Heart right ventricle (tissue), 16 donors: ENCODE measurements at regions not wholly inside any gene's neighbourhood (a gene's known extent, or its start where the extent isn't known, plus 50 kb on each side); places are given as distances from the start of the nearest gene placed in this dataset.

Experiments
- ATAC-seq, 8 donors: fragments of 200-7000 bp; cut with Tn5 transposase; one replicate each; pipeline ENCODE4 v1.9.1; 2020; ENCODE audit warnings: mild to moderate bottlenecking in 8 of 8, moderate library complexity in 8 of 8, moderate number of reproducible peaks in 1 of 8
- DNase-seq, 2 donors: peaks; one replicate each; pipeline ENCODE4 v3.0.0-alpha.2; 2020
- H3K27ac ChIP-seq, 10 donors: fragments of 200-600 bp; sonication (generic) in 2 of 10; one replicate each; pipeline versions ENCODE4 v1.5.0 to v1.8.0; 2020 to 2022; ENCODE audit warnings: mild to moderate bottlenecking in 3 of 10
- H3K27me3 ChIP-seq, 7 donors: fragments of 200-600 bp; one replicate each; pipeline ENCODE4 v1.8.0; 2021 to 2022; ENCODE audit warnings: mild to moderate bottlenecking in 2 of 7
- H3K36me3 ChIP-seq, 9 donors: fragments of 200-600 bp; sonication (generic) in 1 of 9; one replicate each; pipeline versions ENCODE4 v1.5.0 to v1.8.0; 2020 to 2022; ENCODE audit warnings: mild to moderate bottlenecking in 2 of 9
- H3K4me1 ChIP-seq, 9 donors: fragments of 200-600 bp; sonication (generic) in 1 of 9; one replicate each; pipeline versions ENCODE4 v1.5.0 to v1.8.0; 2020 to 2022; ENCODE audit warnings: mild to moderate bottlenecking in 4 of 9
- H3K4me3 ChIP-seq, 10 donors: fragments of 200-600 bp; sonication (generic) in 2 of 10; one replicate each; pipeline versions ENCODE4 v1.5.0 to v1.8.0; 2020 to 2022; ENCODE audit warnings: mild to moderate bottlenecking in 7 of 10, moderate library complexity in 2 of 10
- H3K9me3 ChIP-seq, 11 donors: fragments of 200-600 bp in 10 of 11; sonication (generic) in 2 of 11; one replicate each; pipeline versions ENCODE4 v1.5.0 to v1.8.0; 2013 to 2022; ENCODE audit warnings: mild to moderate bottlenecking in 2 of 11, control low read depth in 1 of 11, moderate library complexity in 1 of 11
- CTCF ChIP-seq, 9 donors: fragments of 200-600 bp; sonication (generic) in 2 of 9; IDR thresholded peaks; one replicate each; pipeline versions ENCODE4 v1.5.0 to v1.8.0; 2021 to 2022; ENCODE audit warnings: antibody characterized with exemption in 9 of 9, mild to moderate bottlenecking in 5 of 9, moderate library complexity in 1 of 9
- WGBS, 2 donors: extraction: QIAGEN DNeasy Blood & Tissue Kit; methylation state at CpG; one replicate each; pipeline ENCODE4 v1.1.7; 2013; ENCODE audit warnings: inconsistent platforms in 1 of 2; 5-methylcytosine and 5-hydroxymethylcytosine counted together
- intact Hi-C, 10 donors: fragments of 100-400 bp; cut with DNase I; formaldehyde crosslinking; loops; one replicate each; pipeline versions ENCODE4 v1.11.1 to v1.14.2; 2022
- donor health status: Arrhythmogenic right ventricular cardiomyopathy.
- donor health status: ischemic (EF 13 %, LVEDD 7.1; RV severe dilation, severe dysfunction).
- donor health status: healthy with polysubstance abuse.
- donor health status: DM: no; HTN: yes; CAD: no.
- donor health status: DM: no; HTN: no; CAD: no.
- donor health status: ischemic (EF 25% LVEDD 6.9; RV normal size, moderate dysfunction).
- donor health status: ischemic (EF 25% LVEDD 5.7; RV mildly dilated, moderate dysfunction).
- donor health status: healthy.
- donor health status: DM: yes; HTN: yes; CAD: no.
- donor health status: Ischemic cardiomyopathy.
- donor health status: ischemic (EF 35%, LVEDD 5.7; RV mildly dilated, moderate dysfunction).
- donor health status: nonischemic (EF 11% LVEDD 7.7; RV severe dilation, severe dysfunction).
- donor health status: DM: yes; HTN: yes; CAD: no.
- donor health status: PGD.
- donor health status: ischemic (EF 29% LVEDD 5.4; RV normal size, mild dysfunction).
- donor health status: nonischemic (EF 23%, LVEDD 6.1; RV moderate dilation, normal function).

- no peak for TF ChIP-seq CTCF (IDR thresholded peaks at IDR 0.05)
- ATAC-seq (no peak), DNase-seq (no peak)
- H3K4me1 ChIP-seq: no peaks in the 10 kb centered on the region
- no peak overlapping the region for H3K27ac ChIP-seq
- intact Hi-C loops: no loop called here
- no peak overlapping the region for H3K4me3 ChIP-seq
- H3K36me3 ChIP-seq: no peaks in the 10 kb centered on the region
- no peaks in the 10 kb centered on the region for H3K27me3 ChIP-seq
- H3K9me3 ChIP-seq: no peaks in the 10 kb centered on the region
- WGBS, 2 donors: 90 to 95% methylated on average over 4 of the region's 4 CpGs
These were observed 280.0 kb upstream of the PCDH18 start for GRCh38 chr4:137812258-137812657.

DNA sequence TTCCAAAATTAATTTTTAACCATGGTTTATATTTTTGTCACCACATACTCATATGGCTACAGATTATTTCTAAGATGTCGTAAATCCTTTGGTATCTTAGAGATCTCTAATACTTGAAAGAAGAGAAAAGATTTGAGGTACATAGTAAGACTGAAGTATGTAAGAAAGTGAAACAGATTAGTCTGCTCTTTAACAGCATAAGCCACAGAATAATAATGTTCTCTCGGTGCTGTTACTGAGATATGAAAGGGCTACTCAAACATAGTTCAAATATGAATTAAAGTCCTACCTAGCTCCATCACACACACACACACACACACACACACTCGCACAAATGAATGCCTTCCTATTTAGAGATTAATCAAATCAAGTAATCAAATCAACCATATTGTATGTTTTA lies 274.1 kb upstream of the PCDH18 start:
- Histone ChIP-seq H3K27me3 (no peaks in the 10 kb centered on the region), H3K4me3 (no peak overlapping the region), H3K36me3 (no peaks in the 10 kb centered on the region), H3K4me1 (no peaks in the 10 kb centered on the region), H3K27ac (no peak overlapping the region), H3K9me3 (no peaks in the 10 kb centered on the region)
- 83 to 92% methylated on average over 3 of the region's 3 CpGs for WGBS, 2 donors
- ATAC-seq: no peak
- DNase-seq: no peak
- TF ChIP-seq CTCF (IDR thresholded peaks at IDR 0.05): no peak
- intact Hi-C loops: no loop called here

DNA sequence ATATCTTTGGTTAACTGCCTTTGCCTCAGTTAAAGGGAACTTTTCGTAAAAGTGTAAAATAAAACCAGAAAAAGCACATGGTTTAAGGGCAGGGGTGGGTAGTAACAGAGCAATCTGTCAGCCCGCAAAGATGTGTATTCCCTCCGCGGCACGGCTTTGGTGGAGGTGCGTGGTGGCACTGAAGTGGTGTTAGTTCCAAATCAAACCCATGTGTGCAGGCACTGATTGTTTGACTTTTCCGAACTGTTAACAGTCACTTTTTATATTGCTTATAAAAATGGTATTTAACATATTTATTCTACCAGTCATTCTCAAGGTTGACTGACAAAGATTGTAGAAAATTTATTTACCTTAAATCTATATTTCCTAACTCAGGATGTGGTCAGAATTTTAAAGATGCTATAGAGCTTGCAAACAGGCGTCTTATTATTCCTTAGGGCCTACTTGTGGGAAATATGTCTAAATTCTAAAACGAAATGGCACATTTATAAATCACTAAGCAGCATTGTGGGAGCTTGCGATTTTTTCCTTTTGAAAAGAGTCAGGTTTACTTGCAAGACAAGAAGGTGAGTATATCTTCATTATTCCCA lies 272.7 kb upstream of the PCDH18 start:
- no peak for DNase-seq
- intact Hi-C loops: no loop called here
- no peaks in the 10 kb centered on the region for H3K4me1 ChIP-seq
- H3K9me3 ChIP-seq: no peaks in the 10 kb centered on the region
- WGBS, 2 donors: 85 to 90% methylated on average over 10 of the region's 10 CpGs
- TF ChIP-seq CTCF (IDR thresholded peaks at IDR 0.05): no peak
- H3K27me3 ChIP-seq: no peaks in the 10 kb centered on the region
- no peak for ATAC-seq
- no peak overlapping the region for H3K4me3 ChIP-seq
- no peak overlapping the region for H3K27ac ChIP-seq
- H3K36me3 ChIP-seq: no peaks in the 10 kb centered on the region

GRCh38 chr4:137800861-137801260 lies 268.6 kb upstream of the PCDH18 start:
- WGBS, 2 donors: 0 to 64% methylated on average over 1 of the region's 1 CpG
- H3K4me1 ChIP-seq: no peaks in the 10 kb centered on the region

More at GRCh38 chr4:137800861-137801260, 268.6 kb upstream of the PCDH18 start:
- no peak for DNase-seq
- intact Hi-C loops: no loop called here
- Histone ChIP-seq H3K36me3 (no peaks in the 10 kb centered on the region), H3K4me3 (no peak overlapping the region), H3K27me3 (no peaks in the 10 kb centered on the region), H3K9me3 (peaks cover 0 to 4% (median 0%) of the 10 kb centered on the region in 11 donors), H3K27ac (no peak overlapping the region)
- ATAC-seq: no peak
- no peak for TF ChIP-seq CTCF (IDR thresholded peaks at IDR 0.05)
